ENCODE measurements at regions not wholly inside any gene's neighbourhood (a gene's known extent, or its start where the extent isn't known, plus 50 kb on each side); places are given as distances from the start of the nearest gene placed in this dataset.

- no peak for TF ChIP-seq CTCF (IDR thresholded peaks at IDR 0.05)
- TF ChIP-seq POLR2A (IDR thresholded peaks at IDR 0.05) = no peak
These were observed 92.0 kb downstream of the KCNRG start for GRCh38 chr13:50107205-50107604.

All from vagina (tissue), 2 donors.